HS-27A (cell line): ENCODE measurements at regions not wholly inside any gene's neighbourhood (a gene's known extent, or its start where the extent isn't known, plus 50 kb on each side); places are given as distances from the start of the nearest gene placed in this dataset.
A peak's percentile ranks its signal among the peaks of the same experiment; 100 is the strongest.
"Not testable (repeated sequence)": the region's sequence is repeated elsewhere in the genome, so short reads cannot be mapped to it uniquely, and the experiment has no call there.

Experiments used
- DNase-seq: peaks from one replicate; pipeline ENCODE4 v3.0.0-alpha.2; 2012; ENCODE audit warnings: low read depth, missing footprints

DNA sequence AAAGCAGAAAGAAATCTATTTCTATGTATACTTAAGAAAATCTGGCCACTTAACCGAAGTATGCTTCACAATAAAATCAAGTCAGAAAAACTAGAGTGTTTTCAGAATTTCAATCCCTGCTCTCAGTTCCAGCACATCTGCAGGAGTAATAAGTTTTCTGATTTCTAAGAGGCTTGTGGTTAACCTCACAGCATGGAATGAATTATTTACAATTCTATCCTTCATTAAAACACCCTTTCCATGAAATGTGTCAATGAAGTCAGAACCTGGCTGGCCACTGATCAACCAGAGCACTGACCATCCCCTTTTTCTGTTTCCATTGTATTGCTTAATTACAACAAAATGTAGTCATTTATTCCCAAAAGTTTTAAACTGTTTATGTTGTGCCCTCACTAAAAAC, 781.4 kb upstream of the INTU start:
- no peak for DNase-seq

- DNase-seq, result no peak
These were observed 779.0 kb upstream of the INTU start for GRCh38 chr4:126853715-126854114.

DNA sequence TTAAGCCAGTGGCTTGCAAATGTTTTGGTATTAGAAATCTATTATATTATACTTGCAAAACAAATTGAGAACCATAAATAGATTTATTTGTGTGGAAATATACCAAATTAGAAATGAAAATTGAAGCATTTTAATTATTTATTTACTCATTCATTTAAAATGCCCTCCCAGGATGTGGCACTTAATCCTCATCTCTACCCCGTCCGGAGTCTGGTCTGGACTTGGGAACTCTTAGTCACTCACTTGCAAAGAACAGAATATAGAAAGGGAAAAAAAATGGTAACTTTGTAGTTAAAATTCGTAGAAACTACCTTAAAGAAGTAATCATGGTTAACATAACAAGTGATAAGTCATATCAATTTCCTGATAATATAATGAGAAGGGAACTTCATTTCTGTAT, 775.9 kb upstream of the INTU start:
- DNase-seq, result no peak

DNA sequence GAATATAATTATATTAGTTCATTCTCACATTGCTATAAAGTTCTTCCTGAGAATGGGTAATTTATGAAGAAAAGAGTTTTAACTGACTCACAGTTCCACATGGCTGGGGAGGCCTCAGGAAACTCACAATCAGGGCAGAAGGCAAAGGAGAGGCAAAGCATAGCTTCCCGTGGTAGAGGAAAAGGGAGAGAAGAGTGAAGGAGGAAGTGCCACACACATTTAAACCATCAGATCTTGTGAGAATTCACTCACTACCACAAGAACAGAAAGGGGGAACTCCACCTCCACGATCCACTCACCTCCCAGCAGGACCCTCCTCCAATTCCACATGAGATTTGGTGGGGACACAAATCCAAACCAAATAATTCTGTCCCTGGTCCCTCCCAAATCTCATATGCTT, 773.4 kb upstream of the INTU start:
- DNase-seq, result no peak

GRCh38 chr4:126859872-126860271, 772.9 kb upstream of the INTU start:
- DNase-seq, result no peak

DNA sequence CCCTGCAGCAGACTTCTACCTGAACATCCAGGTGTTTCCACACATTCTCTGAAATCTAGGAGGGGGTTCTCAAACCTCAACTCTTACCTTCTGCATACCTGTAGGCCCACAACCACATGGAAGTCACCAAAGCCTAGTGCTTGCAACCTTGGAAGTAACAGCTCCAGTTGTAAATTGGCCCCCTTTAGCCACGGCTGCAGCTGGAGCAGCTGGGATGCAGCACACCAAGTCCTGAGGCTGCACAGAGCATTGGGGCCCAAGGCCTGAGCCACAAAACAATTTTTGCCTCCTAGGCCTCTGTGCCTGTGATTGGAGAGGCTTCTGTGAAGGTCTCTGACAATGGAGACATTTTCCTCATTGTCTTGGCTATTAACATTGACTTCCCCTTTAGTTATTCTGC, 772.4 kb upstream of the INTU start:
- DNase-seq, result no peak

- no peak for DNase-seq
These were observed 762.8 kb upstream of the INTU start for GRCh38 chr4:126869967-126870366.

DNA sequence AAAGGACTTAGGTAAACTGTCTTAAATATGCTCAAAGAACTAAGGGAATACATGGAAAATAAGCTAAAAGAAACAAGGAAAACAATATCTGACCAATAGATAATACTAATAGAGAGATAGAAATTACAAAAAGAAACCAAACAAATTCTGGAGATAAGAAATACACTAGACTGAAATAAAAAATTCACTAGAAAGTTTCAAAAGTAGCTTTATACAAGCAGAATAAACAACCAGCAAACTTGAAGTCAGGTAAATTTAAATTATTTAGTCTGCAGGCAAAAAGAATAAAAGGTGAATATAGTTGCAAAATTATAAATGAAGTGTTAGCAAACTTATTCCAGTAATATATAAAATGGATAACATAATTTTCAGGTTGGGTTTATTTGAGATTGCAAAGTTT, 760.9 kb upstream of the INTU start:
- no peak for DNase-seq

- DNase-seq, result no peak
These were observed 758.2 kb upstream of the INTU start for GRCh38 chr4:126874533-126874932.

GRCh38 chr4:126888968-126889367, 743.8 kb upstream of the INTU start:
- no peak for DNase-seq

DNA sequence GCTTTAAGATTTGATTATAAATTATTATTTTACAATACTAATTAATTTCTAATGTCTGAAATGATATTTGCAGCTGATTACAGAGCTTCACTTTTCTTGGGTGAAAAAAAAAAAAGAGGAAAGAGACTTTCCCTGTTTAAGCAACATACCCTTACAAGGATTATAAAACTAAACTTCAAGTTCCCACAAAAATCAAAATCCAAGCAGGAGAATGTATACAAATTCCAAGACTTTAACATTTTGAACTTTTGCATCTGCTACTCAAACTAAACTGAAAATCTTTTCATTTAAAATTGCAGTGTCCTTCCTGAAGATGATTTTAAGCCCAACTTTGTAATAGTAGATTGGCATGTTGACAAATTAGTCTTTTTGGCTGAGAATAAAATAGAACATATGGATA, 742.4 kb upstream of the INTU start:
- no peak for DNase-seq

DNA sequence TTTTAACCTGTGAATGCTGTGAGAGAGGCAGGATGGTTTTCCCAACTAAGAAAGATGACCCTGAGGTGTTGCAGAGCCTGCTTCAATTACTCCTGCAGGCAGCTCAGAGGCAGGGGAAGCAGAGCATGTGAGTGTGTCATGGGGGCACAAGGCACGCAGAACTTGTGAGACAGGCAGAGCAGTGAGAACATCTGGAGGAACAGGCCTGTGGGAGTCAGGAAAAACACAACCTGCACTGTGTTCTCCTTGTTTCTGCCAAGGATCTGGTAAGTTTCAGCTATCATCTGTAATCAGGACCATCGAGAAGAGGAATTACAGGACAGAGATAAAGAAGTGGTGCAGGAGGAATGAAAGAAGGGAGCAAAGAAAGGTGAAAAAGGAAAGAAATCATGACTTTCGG, 741.8 kb upstream of the INTU start:
- DNase-seq, result no peak

DNA sequence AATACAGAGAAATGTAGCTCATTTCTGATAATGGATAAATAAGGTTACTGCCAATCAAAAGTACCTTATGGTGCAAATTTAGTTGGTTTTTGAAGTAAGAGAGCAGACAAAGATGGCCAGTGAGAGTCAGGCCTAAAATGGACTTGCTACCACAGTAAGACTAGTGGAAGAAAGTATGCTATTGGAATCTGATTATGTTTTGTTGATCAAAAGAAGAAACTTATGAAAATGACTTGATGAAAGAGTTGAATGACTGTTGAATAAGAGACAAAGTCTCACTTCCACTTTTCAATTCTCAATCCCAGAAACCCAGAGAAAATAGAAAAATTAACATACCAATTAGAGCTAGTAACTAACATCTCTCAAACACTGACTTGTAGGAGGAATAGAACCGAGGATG, 737.8 kb upstream of the INTU start:
- DNase-seq, result no peak

- no peak for DNase-seq
These were observed 736.7 kb upstream of the INTU start for GRCh38 chr4:126895988-126896570.

GRCh38 chr4:126897038-126897437, 735.7 kb upstream of the INTU start:
- no peak for DNase-seq

GRCh38 chr4:126898815-126899214, 733.9 kb upstream of the INTU start:
- DNase-seq, result no peak

- peak; percentile 76 for DNase-seq
These were observed 733.4 kb upstream of the INTU start for GRCh38 chr4:126899331-126899801.

DNA sequence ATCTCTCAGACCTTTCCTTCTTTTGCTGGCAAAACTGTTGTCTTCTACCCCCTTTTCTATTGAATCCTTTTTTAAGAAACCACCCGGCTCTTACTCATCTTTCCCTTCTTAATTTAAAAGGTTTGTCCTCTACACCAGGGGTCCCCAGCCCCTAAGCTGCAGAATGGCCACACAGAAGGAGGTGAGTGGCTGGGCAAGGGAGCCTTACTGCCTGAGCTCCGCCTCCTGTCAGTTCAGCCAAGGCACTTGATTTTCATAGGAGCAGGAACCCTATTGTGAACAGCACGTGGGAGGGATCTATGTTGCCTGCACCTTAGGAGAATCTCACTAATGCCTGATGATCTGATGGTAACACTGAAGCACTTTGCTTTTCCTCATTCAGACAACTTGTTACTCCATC, 726.3 kb upstream of the INTU start:
- no peak for DNase-seq

- no peak for DNase-seq
These were observed 725.4 kb upstream of the INTU start for GRCh38 chr4:126907389-126907788.

DNA sequence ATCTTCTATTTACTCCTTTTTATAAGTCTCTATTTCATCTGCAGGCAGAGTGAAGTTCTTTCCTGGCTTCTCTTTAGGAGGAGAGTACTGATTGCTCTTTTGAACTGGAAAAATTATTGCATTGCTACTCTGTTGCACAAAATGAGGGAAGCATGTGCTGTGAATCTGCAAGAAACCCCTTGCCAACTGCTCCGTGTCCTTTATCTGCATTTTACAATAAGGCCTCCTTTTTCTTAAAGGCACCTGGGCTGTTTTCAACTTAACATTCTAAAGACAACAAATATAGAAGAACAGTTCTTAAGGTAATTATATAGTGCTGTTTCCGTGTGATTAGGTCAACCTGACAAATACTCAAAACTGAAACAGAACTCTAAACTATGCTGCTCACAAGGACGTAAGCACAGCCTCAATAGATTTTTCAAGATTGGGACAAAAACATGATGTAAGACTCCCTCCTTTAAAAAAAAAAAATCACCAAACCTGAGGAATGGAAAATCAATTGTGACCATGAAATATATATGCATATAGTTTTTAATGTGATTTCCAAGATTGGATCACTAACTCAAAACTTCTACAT, 716.6 kb upstream of the INTU start:
- DNase-seq, result no peak

DNA sequence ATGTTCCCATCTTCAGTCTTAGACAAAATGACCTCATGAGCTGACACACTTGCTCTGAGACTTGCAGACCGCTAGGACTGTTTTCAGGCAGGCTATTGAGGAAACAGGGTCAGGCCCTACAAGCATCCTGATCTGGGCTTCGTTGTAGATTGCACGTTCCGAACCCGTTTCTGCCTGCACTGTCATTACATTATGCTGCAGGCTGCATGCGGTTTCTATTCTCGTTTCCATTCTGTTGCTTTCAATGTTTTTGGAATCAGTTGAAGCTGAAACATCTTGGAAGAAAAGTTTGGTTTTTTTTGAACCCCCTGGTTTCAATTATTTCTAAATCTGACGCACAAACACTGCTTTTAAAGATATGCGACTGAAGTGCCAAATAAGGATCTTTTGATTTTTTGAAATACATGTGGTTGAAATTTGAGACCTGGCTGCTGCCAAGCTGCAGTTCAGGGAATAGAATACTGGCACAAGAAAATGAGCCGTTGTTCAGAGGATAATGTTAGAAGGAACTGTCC, 716.1 kb upstream of the INTU start:
- DNase-seq, result no peak

- DNase-seq, result not testable (repeated sequence)
These were observed 710.3 kb upstream of the INTU start for GRCh38 chr4:126922328-126922938.

DNA sequence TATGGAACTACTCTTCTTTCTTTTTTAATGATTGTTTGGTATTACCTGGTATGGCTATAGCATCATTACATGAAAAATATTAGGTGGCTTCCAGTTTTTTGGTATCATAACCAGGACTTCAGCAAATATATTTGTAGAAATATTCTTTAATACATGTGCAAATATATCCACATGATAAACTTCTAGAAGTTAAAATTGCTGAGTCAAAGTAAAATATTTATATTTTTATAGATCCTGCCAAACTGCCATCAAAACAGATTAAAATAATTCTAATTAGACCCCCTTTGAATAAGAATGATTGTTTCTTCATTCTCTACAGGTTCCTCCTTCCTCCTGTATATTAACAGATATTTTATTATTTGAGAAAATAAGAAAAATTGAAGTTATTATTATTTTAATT, 708.5 kb upstream of the INTU start:
- no peak for DNase-seq

DNA sequence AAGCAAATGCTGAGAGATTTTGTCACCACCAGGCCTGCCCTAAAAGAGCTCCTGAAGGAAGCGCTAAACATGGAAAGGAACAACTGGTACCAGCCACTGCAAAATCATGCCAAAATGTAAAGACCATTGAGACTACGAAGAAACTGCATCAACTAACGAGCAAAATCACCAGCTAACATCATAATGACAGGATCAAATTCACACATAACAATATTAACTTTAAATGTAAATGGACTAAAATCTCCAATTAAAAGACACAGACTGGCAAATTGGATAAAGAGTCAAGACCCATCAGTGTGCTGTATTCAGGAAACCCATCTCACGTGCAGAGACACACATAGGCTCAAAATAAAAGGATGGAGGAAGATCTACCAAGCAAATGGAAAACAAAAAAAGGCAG, 702.7 kb upstream of the INTU start:
- not testable (repeated sequence) for DNase-seq
